Lower lobe of right lung (tissue), 2 donors: ENCODE measurements at regions not wholly inside any gene's neighbourhood (a gene's known extent, or its start where the extent isn't known, plus 50 kb on each side); places are given as distances from the start of the nearest gene placed in this dataset.

Experiments
- ATAC-seq, 2 donors: fragments of 200-7000 bp; cut with Tn5 transposase; one replicate each; pipeline ENCODE4 v1.9.1; 2020 to 2022; ENCODE audit warnings: mild to moderate bottlenecking in 2 of 2, moderate library complexity in 2 of 2
- DNase-seq: peaks from one replicate; pipeline ENCODE4 v3.0.0-alpha.2; 2020
- H3K27ac ChIP-seq: fragments of 200-600 bp; one replicate; pipeline ENCODE4 v1.8.0; 2022
- H3K27me3 ChIP-seq: fragments of 200-600 bp; one replicate; pipeline ENCODE4 v1.8.0; 2022; ENCODE audit warnings: low read depth
- H3K36me3 ChIP-seq: fragments of 200-600 bp; one replicate; pipeline ENCODE4 v1.8.0; 2022; ENCODE audit warnings: mild to moderate bottlenecking
- H3K4me1 ChIP-seq: fragments of 200-600 bp; one replicate; pipeline ENCODE4 v1.8.0; 2022
- H3K4me3 ChIP-seq: fragments of 200-600 bp; one replicate; pipeline ENCODE4 v1.8.0; 2022; ENCODE audit warnings: mild to moderate bottlenecking
- H3K9me3 ChIP-seq: fragments of 200-600 bp; one replicate; pipeline ENCODE4 v1.8.0; 2022
- intact Hi-C: fragments of 100-400 bp; cut with DNase I; formaldehyde crosslinking; loops from one replicate; pipeline ENCODE4 v1.11.0; 2022
- TF ChIP-seq, protein P1 (sequence below): fragments of 200-600 bp; IDR thresholded peaks from one replicate; pipeline ENCODE4 v1.8.0; 2022; ENCODE audit warnings: antibody characterized with exemption, mild to moderate bottlenecking
- donor health status: DM: no; HTN: yes; CAD: no; lungs with severe emphysema.

- H3K36me3 ChIP-seq: no peaks in the 10 kb centered on the region
- no peaks in the 10 kb centered on the region for H3K27me3 ChIP-seq
- H3K4me3 ChIP-seq: no peak overlapping the region
- ATAC-seq (no peak), DNase-seq (no peak)
- H3K4me1 ChIP-seq: no peaks in the 10 kb centered on the region
- TF ChIP-seq, protein P1, sequence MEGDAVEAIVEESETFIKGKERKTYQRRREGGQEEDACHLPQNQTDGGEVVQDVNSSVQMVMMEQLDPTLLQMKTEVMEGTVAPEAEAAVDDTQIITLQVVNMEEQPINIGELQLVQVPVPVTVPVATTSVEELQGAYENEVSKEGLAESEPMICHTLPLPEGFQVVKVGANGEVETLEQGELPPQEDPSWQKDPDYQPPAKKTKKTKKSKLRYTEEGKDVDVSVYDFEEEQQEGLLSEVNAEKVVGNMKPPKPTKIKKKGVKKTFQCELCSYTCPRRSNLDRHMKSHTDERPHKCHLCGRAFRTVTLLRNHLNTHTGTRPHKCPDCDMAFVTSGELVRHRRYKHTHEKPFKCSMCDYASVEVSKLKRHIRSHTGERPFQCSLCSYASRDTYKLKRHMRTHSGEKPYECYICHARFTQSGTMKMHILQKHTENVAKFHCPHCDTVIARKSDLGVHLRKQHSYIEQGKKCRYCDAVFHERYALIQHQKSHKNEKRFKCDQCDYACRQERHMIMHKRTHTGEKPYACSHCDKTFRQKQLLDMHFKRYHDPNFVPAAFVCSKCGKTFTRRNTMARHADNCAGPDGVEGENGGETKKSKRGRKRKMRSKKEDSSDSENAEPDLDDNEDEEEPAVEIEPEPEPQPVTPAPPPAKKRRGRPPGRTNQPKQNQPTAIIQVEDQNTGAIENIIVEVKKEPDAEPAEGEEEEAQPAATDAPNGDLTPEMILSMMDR: no peak
- no peak overlapping the region for H3K27ac ChIP-seq
- intact Hi-C loops: no loop called here
- no peaks in the 10 kb centered on the region for H3K9me3 ChIP-seq
Measured at GRCh38 chr10:107342711-107343110, 178.2 kb upstream of the SORCS1 start.

GRCh38 chr10:107341281-107341680 is 176.8 kb upstream of the SORCS1 start:
- Histone ChIP-seq H3K36me3 (no peaks in the 10 kb centered on the region), H3K27ac (no peak overlapping the region), H3K4me1 (no peaks in the 10 kb centered on the region), H3K27me3 (no peaks in the 10 kb centered on the region), H3K9me3 (no peaks in the 10 kb centered on the region), H3K4me3 (no peak overlapping the region)
- DNase-seq (no peak), ATAC-seq (no peak)
- TF ChIP-seq, protein P1: no peak
- intact Hi-C loops: no loop called here

GRCh38 chr10:107340326-107340725 is 175.8 kb upstream of the SORCS1 start:
- Histone ChIP-seq H3K4me1 (no peaks in the 10 kb centered on the region), H3K4me3 (no peak overlapping the region), H3K27ac (no peak overlapping the region), H3K36me3 (no peaks in the 10 kb centered on the region), H3K9me3 (no peaks in the 10 kb centered on the region), H3K27me3 (no peaks in the 10 kb centered on the region)
- peak in 1 of 2 donors; percentile 29 for ATAC-seq
- intact Hi-C loops: no loop called here
- TF ChIP-seq, protein P1: no peak
- no peak for DNase-seq

DNA sequence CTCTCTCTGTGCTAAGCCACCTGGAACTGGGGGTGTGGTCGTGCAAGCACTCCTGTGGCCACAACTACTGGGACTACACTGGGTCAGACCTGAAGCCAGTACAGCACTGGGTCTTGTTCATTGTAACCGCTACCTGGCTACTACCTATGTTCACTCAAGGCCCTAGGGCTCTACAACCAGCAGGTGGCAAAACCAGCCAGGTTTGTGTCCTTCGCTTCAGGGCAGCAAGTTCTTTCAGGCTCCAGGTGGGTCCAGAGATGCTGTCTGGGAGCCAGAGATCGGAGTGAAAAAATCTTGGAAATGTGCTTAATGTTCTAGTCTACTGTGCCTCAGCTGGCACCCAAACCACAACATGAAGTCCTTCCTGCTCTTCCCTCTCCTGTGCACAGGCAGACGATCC is 171.6 kb upstream of the SORCS1 start:
- no peaks in the 10 kb centered on the region for H3K36me3 ChIP-seq
- intact Hi-C loops: no loop called here
- H3K27ac ChIP-seq: no peak overlapping the region
- no peak overlapping the region for H3K4me3 ChIP-seq
- TF ChIP-seq, protein P1: no peak
- H3K9me3 ChIP-seq: no peaks in the 10 kb centered on the region
- no peaks in the 10 kb centered on the region for H3K27me3 ChIP-seq
- ATAC-seq: no peak
- no peak for DNase-seq
- H3K4me1 ChIP-seq: no peaks in the 10 kb centered on the region

DNA sequence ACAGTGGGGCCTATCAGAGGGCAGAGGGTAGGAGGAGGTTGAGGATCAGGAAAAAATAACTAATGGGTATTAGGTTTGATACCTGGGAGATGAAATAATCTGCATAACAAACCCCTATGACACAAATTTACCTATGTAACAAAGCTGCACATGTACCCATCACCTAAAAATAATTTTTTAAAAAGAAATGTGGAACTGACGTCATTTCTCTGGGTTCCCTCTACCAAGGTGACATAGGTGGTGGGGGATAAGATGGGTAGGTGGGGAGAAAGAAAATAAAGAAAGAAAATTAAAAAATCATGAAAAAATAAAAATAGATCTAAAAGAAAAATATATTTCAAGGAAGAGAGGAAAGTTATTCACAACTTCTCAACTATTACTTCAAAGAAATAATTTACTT is 153.1 kb upstream of the SORCS1 start:
- TF ChIP-seq, protein P1: no peak
- DNase-seq: no peak
- intact Hi-C loops: no loop called here

DNA sequence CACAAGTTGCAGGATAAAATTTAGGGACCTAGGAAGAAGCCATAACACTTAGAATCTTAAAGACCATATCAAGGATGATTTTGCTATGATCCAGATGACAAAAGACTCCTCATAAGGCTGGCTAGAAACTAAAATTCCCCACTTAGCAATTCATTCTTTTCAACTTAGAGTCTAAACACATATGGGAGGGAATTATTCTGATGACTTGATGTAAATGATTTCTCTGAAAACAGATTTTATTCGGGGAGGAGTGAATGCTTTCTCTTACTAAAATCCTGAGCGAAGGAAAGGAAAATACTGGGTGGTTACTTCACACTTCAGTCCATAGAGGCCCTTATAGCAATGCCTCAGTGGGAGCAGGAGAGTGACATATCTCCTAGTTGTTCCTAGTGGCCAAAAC is 138.7 kb upstream of the SORCS1 start:
- Histone ChIP-seq H3K27me3 (no peaks in the 10 kb centered on the region), H3K36me3 (no peaks in the 10 kb centered on the region), H3K27ac (no peak overlapping the region), H3K4me1 (no peaks in the 10 kb centered on the region), H3K4me3 (no peak overlapping the region), H3K9me3 (no peaks in the 10 kb centered on the region)
- DNase-seq: no peak
- ATAC-seq: no peak
- TF ChIP-seq, protein P1: no peak
- intact Hi-C loops: no loop called here

More for the DNA sequence above, 153.1 kb upstream of the SORCS1 start:
- ATAC-seq: no peak
- H3K4me1 ChIP-seq: no peaks in the 10 kb centered on the region
- no peak overlapping the region for H3K27ac ChIP-seq
- no peak overlapping the region for H3K4me3 ChIP-seq
- H3K27me3 ChIP-seq: no peaks in the 10 kb centered on the region
- no peaks in the 10 kb centered on the region for H3K9me3 ChIP-seq
- no peaks in the 10 kb centered on the region for H3K36me3 ChIP-seq
